Prostate gland (tissue), 2 donors: ENCODE measurements at regions not wholly inside any gene's neighbourhood (a gene's known extent, or its start where the extent isn't known, plus 50 kb on each side); places are given as distances from the start of the nearest gene placed in this dataset.

Experiments used
- DNase-seq: peaks from one replicate; pipeline ENCODE4 v3.0.0-alpha.2; 2019; ENCODE audit warnings: low spot score
- H3K27ac ChIP-seq, 2 donors: fragments of 200-600 bp; sonication (generic); 2 replicates each; pipeline ENCODE4 v1.5.1; 2017 to 2019
- H3K27me3 ChIP-seq: fragments of 200-600 bp; sonication (generic); replicated peaks from 2 replicates; pipeline ENCODE4 v1.5.1; 2019; ENCODE audit not compliant: insufficient read depth
- H3K36me3 ChIP-seq, 2 donors: fragments of 200-600 bp; sonication (generic); 1 replicate in 1 of 2; 2 replicates in 1 of 2; pipeline versions ENCODE4 v1.5.1 to v1.8.1; 2017 to 2019
- H3K4me1 ChIP-seq: fragments of 200-600 bp; sonication (generic); replicated peaks from 2 replicates; pipeline ENCODE4 v1.5.1; 2019
- H3K4me3 ChIP-seq, 2 donors: fragments of 200-600 bp; sonication (generic); 2 replicates each; pipeline ENCODE4 v1.5.1; 2017 to 2019
- H3K9me3 ChIP-seq: fragments of 200-600 bp; sonication (generic); 2 replicates; pipeline ENCODE4 v1.5.1; 2017
- CTCF ChIP-seq, 4 experiments: fragments of 200-600 bp in 2 of 4; fragments of 450-650 bp in 2 of 4; sonication (generic) in 2 of 4; IDR thresholded peaks; 1 replicate in 3 of 4; 2 replicates in 1 of 4; pipeline ENCODE4 v1.5.1; 2016 to 2019; ENCODE audit warnings: antibody characterized with exemption in 4 of 4, mild to moderate bottlenecking in 2 of 4, moderate library complexity in 2 of 4
- POLR2A ChIP-seq: fragments of 450-650 bp; IDR thresholded peaks from one replicate; pipeline ENCODE4 v1.6.1; 2016; ENCODE audit warnings: antibody characterized with exemption, mild to moderate bottlenecking
- POLR2AphosphoS5 ChIP-seq: sonication (generic); formaldehyde crosslinking; IDR thresholded peaks from one replicate; pipeline ENCODE4 v1.6.1; 2017; ENCODE audit warnings: antibody characterized with exemption
- WGBS: methylation state at CpG from one replicate; pipeline ENCODE4 v1.1.5; 2018; 5-methylcytosine and 5-hydroxymethylcytosine counted together
- intact Hi-C: fragments of 100-400 bp; cut with DNase I; formaldehyde crosslinking; loops from one replicate; pipeline ENCODE4 v1.14.2; 2022

- no peak overlapping the region for H3K27ac ChIP-seq
- intact Hi-C loops, result no loop called here
- TF ChIP-seq POLR2AphosphoS5, result no peak
- no peak for TF ChIP-seq CTCF (IDR thresholded peaks at IDR 0.05)
- TF ChIP-seq POLR2A, result no peak
- no peak overlapping the region for H3K4me3 ChIP-seq
- H3K36me3 ChIP-seq, result no peaks in the 10 kb centered on the region
- no peaks in the 10 kb centered on the region for H3K4me1 ChIP-seq
- WGBS, result 74% methylated on average over 4 of the region's 4 CpGs
- H3K27me3 ChIP-seq, result no peaks in the 10 kb centered on the region
- no peaks in the 10 kb centered on the region for H3K9me3 ChIP-seq
- no peak for DNase-seq
Observed at GRCh38 chr14:86942936-86943335, 1050.0 kb downstream of the GALC start.

DNA sequence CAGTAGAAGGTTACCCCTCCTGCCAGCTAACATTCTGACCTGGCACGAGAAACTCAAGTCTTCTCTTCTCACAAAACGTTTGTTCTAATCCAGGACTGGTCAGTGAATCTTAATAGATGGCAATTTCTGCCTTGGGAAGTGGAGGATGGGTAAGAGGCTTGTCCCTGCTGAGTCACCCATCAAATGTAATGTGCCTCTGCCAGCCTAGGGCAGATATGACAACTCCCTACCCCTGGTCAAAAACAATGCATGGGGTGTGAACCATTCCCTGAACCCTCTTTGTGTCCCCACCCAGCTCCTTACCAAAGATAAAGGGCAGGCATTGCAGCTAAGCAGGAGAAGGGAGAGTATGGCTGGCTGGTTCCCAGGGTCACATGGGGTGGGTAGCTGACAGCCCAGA lies 1052.9 kb downstream of the GALC start:
- Histone ChIP-seq H3K27me3 (no peaks in the 10 kb centered on the region), H3K9me3 (no peaks in the 10 kb centered on the region), H3K4me1 (no peaks in the 10 kb centered on the region), H3K27ac (no peak overlapping the region), H3K4me3 (no peak overlapping the region), H3K36me3 (no peaks in the 10 kb centered on the region)
- intact Hi-C loops, result no loop called here
- no peak for TF ChIP-seq CTCF (IDR thresholded peaks at IDR 0.05)
- no peak for TF ChIP-seq POLR2A
- TF ChIP-seq POLR2AphosphoS5, result no peak
- DNase-seq, result no peak
- 65% methylated on average over 2 of the region's 2 CpGs for WGBS

GRCh38 chr14:86938320-86938719 lies 1054.7 kb downstream of the GALC start:
- Histone ChIP-seq H3K4me3 (no peak overlapping the region), H3K9me3 (no peaks in the 10 kb centered on the region), H3K27me3 (no peaks in the 10 kb centered on the region), H3K4me1 (no peaks in the 10 kb centered on the region), H3K27ac (no peak overlapping the region), H3K36me3 (no peaks in the 10 kb centered on the region)
- WGBS, result 74% methylated on average over 8 of the region's 8 CpGs
- no peak for TF ChIP-seq CTCF (IDR thresholded peaks at IDR 0.05)
- intact Hi-C loops, result no loop called here
- no peak for DNase-seq

GRCh38 chr14:86936556-86936955 lies 1056.4 kb downstream of the GALC start:
- no peaks in the 10 kb centered on the region for H3K9me3 ChIP-seq
- H3K27ac ChIP-seq, result no peak overlapping the region
- no peaks in the 10 kb centered on the region for H3K36me3 ChIP-seq
- intact Hi-C loops, result no loop called here
- H3K4me1 ChIP-seq, result no peaks in the 10 kb centered on the region
- TF ChIP-seq POLR2AphosphoS5 (no peak), POLR2A (no peak), CTCF (IDR thresholded peaks at IDR 0.05) (no peak)
- 59% methylated on average over 2 of the region's 2 CpGs for WGBS
- H3K27me3 ChIP-seq, result no peaks in the 10 kb centered on the region
- DNase-seq, result no peak
- H3K4me3 ChIP-seq, result no peak overlapping the region

- H3K36me3 ChIP-seq, result no peaks in the 10 kb centered on the region
- H3K9me3 ChIP-seq, result no peaks in the 10 kb centered on the region
- 66% methylated on average over 8 of the region's 8 CpGs for WGBS
- no peaks in the 10 kb centered on the region for H3K4me1 ChIP-seq
- intact Hi-C loops, result no loop called here
- H3K4me3 ChIP-seq, result no peak overlapping the region
- no peaks in the 10 kb centered on the region for H3K27me3 ChIP-seq
- DNase-seq, result no peak
- TF ChIP-seq POLR2AphosphoS5 (no peak), CTCF (IDR thresholded peaks at IDR 0.05) (no peak), POLR2A (no peak)
- no peak overlapping the region for H3K27ac ChIP-seq
Observed at GRCh38 chr14:86935241-86935885, 1057.6 kb downstream of the GALC start.
